SW 1271 (cell line): ENCODE measurements at regions not wholly inside any gene's neighbourhood (a gene's known extent, or its start where the extent isn't known, plus 50 kb on each side); places are given as distances from the start of the nearest gene placed in this dataset.
"Not testable (repeated sequence)": the region's sequence is repeated elsewhere in the genome, so short reads cannot be mapped to it uniquely, and the experiment has no call there.

Source experiments
- DNase-seq, 2 experiments: peaks; one replicate each; lab custom pipeline; 2025; lab: John Stamatoyannopoulos, UW

- DNase-seq, result no peak
These were observed 71.0 kb upstream of the ACTRT2 start for GRCh38 chr1:2949966-2950925.

DNA sequence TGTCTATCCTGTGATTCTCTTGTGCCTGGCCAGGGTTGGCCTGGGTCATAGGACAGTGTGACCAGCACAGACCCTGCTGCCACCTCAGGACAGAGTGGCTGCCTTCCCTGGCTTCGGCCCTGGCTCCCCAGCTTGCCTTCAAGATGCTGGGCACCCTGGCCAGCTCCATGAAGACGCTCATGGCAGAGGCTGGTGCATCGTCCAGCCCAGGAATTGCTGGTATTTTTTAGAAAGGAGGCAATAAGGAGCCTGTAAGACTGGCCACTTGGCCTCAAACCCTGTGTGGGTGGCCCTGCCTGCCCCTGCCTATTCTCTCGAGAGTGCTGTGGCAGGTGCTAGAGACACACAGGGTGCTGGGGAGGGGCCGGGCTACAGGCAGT, 70.4 kb upstream of the ACTRT2 start:
- no peak for DNase-seq

DNA sequence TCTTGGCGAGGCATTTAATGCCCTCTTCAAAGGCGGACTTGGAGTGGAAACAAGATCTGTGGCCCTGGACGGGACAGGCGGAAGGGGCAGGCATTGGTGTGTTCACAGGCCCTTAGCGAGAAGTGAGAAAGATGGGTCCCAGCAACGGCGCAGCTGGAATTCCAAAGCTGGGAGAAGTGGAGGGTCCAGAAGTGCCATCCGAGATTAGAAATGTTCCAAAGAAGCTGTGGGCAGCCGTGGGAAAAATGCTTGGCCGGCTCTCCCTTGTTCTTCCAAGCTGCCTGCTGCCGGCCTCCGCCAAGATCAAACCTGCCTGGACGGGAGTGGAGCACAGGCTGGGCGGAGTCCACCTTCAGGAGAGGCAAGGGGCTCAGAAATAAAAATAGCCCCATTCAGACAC, 69.4 kb upstream of the ACTRT2 start:
- DNase-seq, result no peak

GRCh38 chr1:2952371-2952770, 68.9 kb upstream of the ACTRT2 start:
- no peak for DNase-seq

DNA sequence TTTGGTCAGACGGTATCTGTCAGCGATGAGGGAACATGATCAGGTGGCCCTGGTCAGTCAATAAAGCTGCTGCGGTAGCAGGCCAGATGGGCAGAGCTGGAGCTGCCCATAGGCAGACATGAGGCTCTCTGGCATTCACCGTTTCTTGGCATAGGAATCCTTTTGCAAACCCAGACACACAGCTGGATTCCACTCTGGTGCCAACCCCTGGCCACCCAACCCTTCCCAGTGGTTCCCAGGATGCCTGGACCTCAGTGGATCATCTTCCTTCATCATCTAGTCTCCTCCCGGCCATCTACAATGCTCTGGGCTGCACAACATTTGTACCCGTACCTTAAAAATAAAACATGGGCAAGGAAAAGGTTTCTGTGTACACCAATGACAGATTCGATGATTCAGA, 68.3 kb upstream of the ACTRT2 start:
- DNase-seq, result no peak

- no peak for DNase-seq
These were observed 67.5 kb upstream of the ACTRT2 start for GRCh38 chr1:2953688-2954285.

DNA sequence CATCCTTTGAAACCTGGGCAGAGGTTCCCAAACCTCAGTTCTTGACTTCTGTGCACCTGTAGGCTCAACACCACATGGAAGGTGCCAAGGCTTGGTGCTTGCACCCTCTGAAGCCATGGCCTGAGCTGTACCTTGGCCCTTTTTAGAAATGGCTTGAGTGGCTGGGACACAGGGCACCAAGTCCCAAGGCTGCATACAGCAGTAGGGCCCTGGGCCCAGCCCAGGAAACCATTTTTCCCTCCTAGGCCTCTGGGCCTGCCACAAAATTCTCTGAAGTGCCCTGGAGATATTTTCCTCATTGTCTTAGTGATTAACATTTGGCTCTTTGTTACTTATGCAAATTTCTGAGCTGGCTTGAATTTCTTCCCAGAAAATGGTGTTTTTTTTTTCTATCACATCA, 65.6 kb upstream of the ACTRT2 start:
- no peak for DNase-seq

DNA sequence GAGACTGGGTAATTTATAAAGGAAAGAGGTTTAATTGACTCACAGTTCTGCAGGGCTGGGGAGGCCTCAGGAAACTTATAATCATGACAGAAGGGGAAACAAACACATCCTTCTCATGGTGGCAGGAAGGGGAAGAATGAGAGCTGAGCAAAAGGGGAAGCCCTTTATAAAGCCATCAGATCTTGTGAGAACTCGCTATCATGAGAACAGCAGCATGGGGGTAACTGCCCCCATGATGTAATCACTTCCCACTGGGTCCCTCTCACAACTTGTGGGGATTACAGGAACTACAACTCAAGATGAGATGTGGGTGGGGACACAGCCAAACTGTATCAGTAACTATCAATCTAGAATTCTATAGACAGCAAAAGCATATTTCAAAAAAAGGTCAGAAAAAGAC, 64.7 kb upstream of the ACTRT2 start:
- no peak for DNase-seq

- no peak for DNase-seq
These were observed 63.9 kb upstream of the ACTRT2 start for GRCh38 chr1:2957329-2957728.

DNA sequence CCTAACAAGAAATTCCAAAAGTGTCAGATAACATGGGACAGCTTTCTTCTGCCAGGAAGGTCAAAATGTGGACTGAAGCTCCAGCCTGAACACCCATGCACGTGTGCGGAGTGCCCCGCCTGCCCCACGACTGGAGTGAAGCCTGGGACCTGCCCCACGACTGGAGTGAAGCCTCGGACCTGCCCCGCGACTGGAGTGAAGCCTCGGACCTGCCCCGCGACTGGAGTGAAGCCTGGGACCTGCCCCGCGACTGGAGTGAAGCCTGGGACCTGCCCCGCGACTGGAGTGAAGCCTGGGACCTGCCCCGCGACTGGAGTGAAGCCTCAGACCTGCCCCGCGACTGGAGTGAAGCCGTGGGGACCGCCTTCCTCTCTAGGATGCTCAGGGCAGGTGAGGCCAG, 61.4 kb upstream of the ACTRT2 start:
- DNase-seq, result not testable (repeated sequence)

DNA sequence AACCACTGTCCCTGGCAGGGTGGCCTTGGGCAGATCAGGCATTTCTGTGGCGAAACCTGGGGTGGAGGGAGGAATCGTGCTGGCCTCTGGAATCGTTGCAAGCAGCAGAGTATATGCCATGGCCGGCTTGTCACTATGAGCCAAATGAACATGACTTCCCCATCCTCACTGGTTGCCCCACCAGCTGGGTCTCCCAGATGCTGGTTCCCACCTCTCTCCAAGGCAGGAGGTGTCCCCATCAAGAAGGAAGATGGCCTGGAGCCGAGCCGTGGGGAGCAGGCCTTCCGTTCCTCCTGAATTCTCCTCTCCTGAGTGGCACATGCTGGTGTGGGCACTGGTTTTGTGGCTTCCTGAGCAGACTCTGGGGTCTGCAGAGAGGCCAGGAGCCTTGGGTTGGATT, 60.2 kb upstream of the ACTRT2 start:
- no peak for DNase-seq

DNA sequence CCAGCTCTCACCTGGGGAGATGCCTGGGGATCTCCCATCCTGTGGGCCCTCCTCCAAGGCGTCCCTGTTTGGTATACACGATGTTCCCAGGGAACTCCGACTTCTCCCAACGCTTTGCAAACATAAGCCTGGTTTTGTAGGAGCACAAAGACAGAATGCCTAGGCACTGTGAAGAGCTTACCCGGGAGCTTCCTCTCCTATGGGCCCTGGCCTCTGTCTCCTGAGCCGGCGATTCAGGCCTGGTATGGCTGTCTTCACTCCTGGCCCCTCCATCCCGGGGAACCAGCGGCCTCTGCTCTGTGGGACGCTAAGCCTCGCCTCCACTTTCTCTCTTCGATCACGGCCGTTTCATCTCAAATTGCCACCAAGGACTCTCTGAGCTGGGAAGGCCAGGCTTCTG, 59.6 kb upstream of the ACTRT2 start:
- DNase-seq, result no peak

DNA sequence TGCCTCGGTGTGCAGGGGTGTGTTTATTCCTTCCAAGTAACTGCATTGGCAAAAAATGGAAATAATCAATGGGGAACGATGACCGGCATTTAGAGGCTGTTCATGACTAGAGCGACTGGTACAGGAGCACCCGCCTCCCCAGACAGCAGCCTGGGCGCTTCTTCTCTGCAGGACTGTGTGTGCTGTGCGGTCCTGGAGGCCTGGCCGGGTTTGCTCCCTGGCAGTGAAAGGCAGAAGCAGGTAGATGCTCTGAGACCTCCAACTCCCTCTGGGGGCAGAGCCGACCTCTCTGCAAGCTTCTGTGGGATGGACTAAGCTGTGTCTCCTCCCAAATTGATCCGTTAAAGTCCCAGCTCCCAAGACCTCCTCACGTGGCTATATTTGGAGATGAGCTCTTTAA, 59.2 kb upstream of the ACTRT2 start:
- DNase-seq, result no peak

DNA sequence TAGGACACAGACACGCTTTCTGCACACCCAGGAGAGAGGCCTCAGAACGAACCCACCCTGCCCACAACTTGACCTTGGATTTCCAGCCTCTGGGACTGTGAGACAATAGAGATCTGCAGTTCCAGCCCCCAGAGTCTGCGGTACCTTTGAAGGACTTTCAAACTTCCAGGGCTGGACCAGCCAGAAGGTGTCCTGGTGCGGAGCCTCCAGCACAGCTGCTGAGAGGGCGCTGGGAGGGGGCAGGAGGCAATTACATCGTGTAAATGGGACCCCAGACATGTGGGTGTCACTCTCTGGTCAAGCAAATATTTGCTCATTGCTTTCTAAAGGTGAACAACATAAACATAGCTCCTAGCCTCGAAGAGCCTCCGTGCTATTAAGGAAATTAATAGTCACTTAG, 58.7 kb upstream of the ACTRT2 start:
- no peak for DNase-seq

DNA sequence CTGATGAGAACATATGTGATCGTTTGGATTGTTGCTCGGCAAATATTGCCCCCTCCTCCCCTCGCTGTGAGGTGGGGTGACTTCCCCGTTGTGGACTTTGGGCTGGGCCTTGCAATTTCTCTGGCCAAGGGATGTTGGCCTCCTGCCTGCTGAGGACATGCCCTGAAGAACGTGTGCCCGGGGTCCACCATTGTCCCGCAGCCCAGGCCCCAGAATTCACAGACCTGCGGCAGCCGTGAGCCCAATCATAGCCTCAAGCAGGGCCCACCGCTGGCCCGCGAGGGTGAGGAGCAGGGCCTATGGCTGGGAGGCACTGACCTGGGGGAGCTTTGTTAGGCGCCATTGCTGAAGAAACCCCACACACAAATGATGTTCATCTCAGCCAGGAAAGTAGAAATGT, 58.3 kb upstream of the ACTRT2 start:
- DNase-seq, result no peak

DNA sequence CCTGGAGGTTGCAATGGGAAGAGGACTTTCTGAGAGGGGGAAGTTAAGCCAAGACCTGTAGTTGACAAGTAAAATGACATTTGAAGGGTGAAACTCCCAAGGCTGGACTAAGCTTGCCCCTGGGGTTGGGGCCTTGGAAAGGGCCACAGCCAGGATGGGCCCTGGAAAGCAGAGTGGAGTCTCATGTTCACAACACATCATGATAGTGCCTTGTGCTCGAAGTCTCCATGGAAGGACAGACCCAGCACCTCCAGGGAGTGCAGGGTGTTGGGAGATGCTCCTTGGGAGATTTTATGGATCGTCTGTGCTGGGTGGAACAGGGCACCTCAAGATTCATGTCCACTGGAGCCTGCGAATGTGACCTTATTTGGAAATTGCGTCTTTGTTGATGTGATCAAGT, 55.6 kb upstream of the ACTRT2 start:
- DNase-seq, result no peak

GRCh38 chr1:2966449-2967328, 54.6 kb upstream of the ACTRT2 start:
- no peak for DNase-seq

GRCh38 chr1:2967329-2967725, 53.9 kb upstream of the ACTRT2 start:
- no peak for DNase-seq

DNA sequence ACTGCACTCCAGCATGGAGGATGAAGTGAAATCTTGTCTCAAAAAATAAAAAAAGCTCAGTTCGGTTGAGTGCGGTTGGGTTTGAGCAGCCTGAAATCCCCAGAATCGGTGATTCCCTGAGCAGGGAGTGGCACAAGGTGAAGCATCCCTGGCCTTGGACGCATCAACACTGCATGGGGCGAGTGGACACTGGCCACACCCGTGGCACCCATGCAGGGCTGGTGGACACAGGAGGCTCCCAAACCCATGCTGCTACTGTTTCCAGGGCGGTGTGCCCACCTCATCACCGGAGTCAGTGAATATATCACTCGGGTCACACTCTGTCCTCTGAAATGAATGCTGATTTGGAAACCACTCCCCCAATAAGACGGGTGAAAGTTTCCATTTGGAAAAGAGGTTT, 53.4 kb upstream of the ACTRT2 start:
- DNase-seq, result no peak

DNA sequence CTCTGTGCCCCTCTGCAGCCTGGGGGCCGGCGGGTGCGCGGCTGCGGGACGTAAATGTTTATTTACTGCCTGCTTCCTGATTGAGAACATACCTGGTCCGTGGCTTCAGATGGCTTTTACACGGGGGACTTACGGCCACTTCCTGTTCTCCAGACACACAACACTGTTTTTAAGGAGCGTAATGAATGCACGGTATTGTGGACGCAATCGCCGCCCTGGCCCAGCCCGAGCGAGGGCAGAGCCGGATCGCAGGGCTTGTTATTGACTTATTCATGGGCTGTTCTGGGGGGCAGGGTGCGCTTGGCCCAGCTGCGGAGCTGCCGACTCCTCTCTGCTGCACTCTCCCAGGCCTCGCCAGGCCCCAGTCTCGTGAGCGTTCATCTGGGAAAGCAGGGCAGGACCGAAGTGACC, 52.8 kb upstream of the ACTRT2 start:
- no peak for DNase-seq

- DNase-seq, result no peak
These were observed 52.0 kb upstream of the ACTRT2 start for GRCh38 chr1:2969011-2969844.

DNA sequence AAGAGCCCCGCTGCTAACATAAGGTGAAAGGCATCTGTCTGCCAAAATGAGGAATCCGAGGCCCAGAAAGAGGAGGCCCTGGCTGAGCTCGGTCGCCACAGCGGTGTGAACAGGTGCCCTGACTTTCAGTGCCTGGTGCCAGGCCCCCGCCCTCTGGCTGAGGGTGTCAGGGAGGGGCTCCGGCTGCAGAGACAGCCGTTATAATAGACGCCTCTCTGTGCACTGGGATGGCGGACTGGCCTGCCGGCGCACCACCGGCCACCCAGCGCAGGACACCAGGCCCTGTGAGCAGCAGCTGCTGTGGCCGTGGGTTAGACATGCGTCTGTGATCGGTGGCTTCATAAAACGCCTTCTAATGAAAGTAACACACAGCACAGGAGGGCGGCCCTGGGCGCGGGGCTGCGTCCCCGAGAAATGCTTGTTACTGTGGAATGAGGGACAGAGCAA, 51.4 kb upstream of the ACTRT2 start:
- no peak for DNase-seq
